ENCODE measurements at regions not wholly inside any gene's neighbourhood (a gene's known extent, or its start where the extent isn't known, plus 50 kb on each side); places are given as distances from the start of the nearest gene placed in this dataset.

GRCh38 chr5:35309365-35310130 lies 79.3 kb upstream of the PRLR start:
- DNase-seq, result no peak

GRCh38 chr5:35308421-35308820 lies 78.1 kb upstream of the PRLR start:
- DNase-seq, result no peak

- DNase-seq, result no peak
Measured at GRCh38 chr5:35306716-35307365, 76.6 kb upstream of the PRLR start.

- DNase-seq, result no peak
Measured at GRCh38 chr5:35305336-35306020, 75.2 kb upstream of the PRLR start.

GRCh38 chr5:35304291-35304690 lies 74.0 kb upstream of the PRLR start:
- no peak for DNase-seq

GRCh38 chr5:35303152-35303551 lies 72.9 kb upstream of the PRLR start:
- no peak for DNase-seq

GRCh38 chr5:35302544-35302943 lies 72.3 kb upstream of the PRLR start:
- DNase-seq, result no peak

GRCh38 chr5:35297755-35298154 lies 67.5 kb upstream of the PRLR start:
- no peak for DNase-seq

GRCh38 chr5:35294976-35295375 lies 64.7 kb upstream of the PRLR start:
- DNase-seq, result no peak

- DNase-seq, result no peak
Measured at GRCh38 chr5:35294017-35294416, 63.7 kb upstream of the PRLR start.

- no peak for DNase-seq
Measured at GRCh38 chr5:35285435-35285834, 55.1 kb upstream of the PRLR start.

- DNase-seq, result no peak
Measured at GRCh38 chr5:35285011-35285410, 54.7 kb upstream of the PRLR start.

GRCh38 chr5:35284364-35284763 lies 54.1 kb upstream of the PRLR start:
- DNase-seq, result no peak

- no peak for DNase-seq
Measured at GRCh38 chr5:35282810-35283209, 52.5 kb upstream of the PRLR start.

- DNase-seq, result no peak
Measured at GRCh38 chr5:35281613-35282012, 51.3 kb upstream of the PRLR start.

Measured in NCI-H1694 treated with DMSO at 0.1 percent for 48 hours (cell line).